PC-9 (cell line): ENCODE measurements at regions not wholly inside any gene's neighbourhood (a gene's known extent, or its start where the extent isn't known, plus 50 kb on each side); places are given as distances from the start of the nearest gene placed in this dataset.

Experiments
- CTCF ChIP-seq: fragments of 200-600 bp; sonication (generic); conservative IDR thresholded peaks from 2 replicates; pipeline ENCODE4 v1.6.1; 2017; ENCODE audit warnings: mixed run types, antibody characterized with exemption, mild to moderate bottlenecking, moderate library complexity
- EZH2 ChIP-seq: fragments of 200-600 bp; sonication (generic); IDR thresholded peaks from 2 replicates; pipeline ENCODE4 v1.8.0; 2017; ENCODE audit warnings: antibody characterized with exemption, low read depth

GRCh38 chr7:85750454-85750949 is 563.6 kb upstream of the SEMA3D start:
- TF ChIP-seq CTCF (peak; percentile 74), EZH2 (no peak)
